K562 (cell line): ENCODE measurements at regions not wholly inside any gene's neighbourhood (a gene's known extent, or its start where the extent isn't known, plus 50 kb on each side); places are given as distances from the start of the nearest gene placed in this dataset.

ENCODE experiments used
- ATAC-seq: fragments of 200-7000 bp; cut with Tn5 transposase; 3 replicates; pipeline ENCODE4 v1.9.1; 2020; ENCODE audit warnings: moderate library complexity
- BruUV-seq: library from RNA; stranded (reverse); fragments of 400-500 nt; replicated peaks from 2 replicates; lab custom pipeline; 2021; lab: Mats Ljungman, UMichigan
- CTCF ChIA-PET: fragments of 300-600 bp; formaldehyde crosslinking; extraction: SDS; loops from one replicate; lab custom pipeline; 2021; ENCODE audit warnings: low intra/inter-chr PET ratio; lab: Yijun Ruan, JAX
- POLR2A ChIA-PET: fragments of 300-600, 350-650 bp; sonication (Branson Sonifier 250); formaldehyde crosslinking; extraction: SDS; loops from one replicate; lab custom pipeline; 2021; ENCODE audit warnings: antibody characterized with exemption, inconsistent platforms; lab: Yijun Ruan, JAX
- DNase-seq, 4 experiments: peaks; one replicate each; pipeline versions ENCODE4 v3.0.0 to v3.0.0-alpha.2; 2011 to 2018; ENCODE audit warnings: low spot score in 3 of 4, mixed read lengths in 3 of 4; ENCODE audit errors: extremely low read depth in 1 of 4
- FAIRE-seq: peaks from 2 replicates; lab custom pipeline; 2011; peaks lifted over from hg19 to GRCh38; lab: Jason Lieb, UNC
- H2AFZ ChIP-seq: 2 replicates; pipeline ENCODE4 v1.6.0; 2011; ENCODE audit warnings: low read depth, low read length, control low read depth, inconsistent platforms
- H3K27ac ChIP-seq: fragments of 200-600 bp; 3 replicates; pipeline ENCODE4 v1.8.0; 2011; ENCODE audit warnings: low read depth, mild to moderate bottlenecking, control low read depth, inconsistent platforms, low read length, moderate library complexity, mixed read lengths; ENCODE audit errors: extremely low read depth
- H3K27me3 ChIP-seq, 2 experiments: fragments of 300-600 bp in 1 of 2; 2 replicates in 1 of 2; 3 replicates in 1 of 2; pipeline versions ENCODE4 v1.6.0 to v1.8.0; 2011; ENCODE audit warnings: inconsistent platforms in 2 of 2, low read length in 2 of 2, mild to moderate bottlenecking in 1 of 2, mixed read lengths in 1 of 2, moderate library complexity in 1 of 2; ENCODE audit not compliant: control insufficient read depth in 2 of 2, insufficient read depth in 2 of 2
- H3K36me3 ChIP-seq: fragments of 300-600 bp; 3 replicates; pipeline ENCODE4 v1.8.0; 2011; ENCODE audit warnings: mild to moderate bottlenecking, low read length, inconsistent platforms; ENCODE audit not compliant: control insufficient read depth, insufficient read depth
- H3K4me1 ChIP-seq, 2 experiments: fragments of 200-600 bp in 1 of 2; replicated peaks in 1 of 2; 2 replicates in 1 of 2; 3 replicates in 1 of 2; pipeline versions ENCODE4 v1.5.1 to v1.8.0; 2011; ENCODE audit warnings: inconsistent platforms in 2 of 2, low read length in 2 of 2, mild to moderate bottlenecking in 1 of 2, mixed read lengths in 1 of 2, moderate library complexity in 1 of 2; ENCODE audit not compliant: control insufficient read depth in 2 of 2, insufficient read depth in 2 of 2
- H3K4me2 ChIP-seq: 2 replicates; pipeline ENCODE4 v1.6.1; 2011; ENCODE audit warnings: low read length, control low read depth, inconsistent platforms, mixed read lengths; ENCODE audit not compliant: insufficient read depth
- H3K4me3 ChIP-seq: fragments of 200-600 bp; sonication (generic), shearing (Covaris generic); 2 replicates; pipeline ENCODE4 v1.5.1; 2016; ENCODE audit warnings: control low read depth, inconsistent platforms
- H3K79me2 ChIP-seq: fragments of 200-600 bp; 3 replicates; pipeline ENCODE4 v1.8.0; 2011; ENCODE audit warnings: low read length, inconsistent platforms; ENCODE audit not compliant: control insufficient read depth, insufficient read depth
- H3K9ac ChIP-seq, 2 experiments: 2 replicates each; pipeline versions ENCODE4 v1.6.0 to v1.6.1; 2011; ENCODE audit warnings: low read depth in 2 of 2, low read length in 2 of 2, control low read depth in 1 of 2, inconsistent platforms in 1 of 2, mild to moderate bottlenecking in 1 of 2, mixed read lengths in 1 of 2; ENCODE audit not compliant: insufficient read depth in 1 of 2
- H3K9me1 ChIP-seq: one replicate; pipeline ENCODE4 v1.6.0; 2011; ENCODE audit warnings: inconsistent platforms, mild to moderate bottlenecking, low read length, moderate library complexity; ENCODE audit not compliant: control insufficient read depth, insufficient read depth
- H3K9me3 ChIP-seq: replicated peaks from 2 replicates; pipeline ENCODE4 v1.5.1; 2011; ENCODE audit warnings: low read depth, low read length, inconsistent platforms; ENCODE audit not compliant: control insufficient read depth, insufficient read depth
- H4K20me1 ChIP-seq: replicated peaks from 2 replicates; pipeline ENCODE4 v1.6.1; 2011; ENCODE audit warnings: low read length, inconsistent platforms, mixed read lengths; ENCODE audit not compliant: control insufficient read depth, insufficient read depth
- BDP1 ChIP-seq: IDR thresholded peaks from 3 replicates; pipeline ENCODE4 v1.6.1; 2011; ENCODE audit not compliant: insufficient read length, insufficient read depth
- CBX8 ChIP-seq: fragments of 200-600 bp; sonication (generic); IDR thresholded peaks from 2 replicates; pipeline ENCODE4 v1.6.1; 2012; ENCODE audit warnings: borderline replicate concordance, mixed run types, low read depth, mild to moderate bottlenecking, moderate library complexity, mixed read lengths, low read length, control low read depth, inconsistent platforms; ENCODE audit not compliant: poor library complexity, severe bottlenecking; ENCODE audit errors: extremely low read depth
- CSDE1 ChIP-seq, 2 experiments: fragments of 450-650 bp; IDR thresholded peaks; 2 replicates each; pipeline ENCODE4 v1.6.1; 2016; ENCODE audit warnings: mild to moderate bottlenecking in 1 of 2
- ETV1 ChIP-seq: fragments of 450-650 bp; conservative IDR thresholded peaks from 2 replicates; pipeline ENCODE4 v1.6.1; 2016; ENCODE audit warnings: missing genetic modification characterization, control low read depth, low read depth, missing compliant biosample characterization
- GATAD2A ChIP-seq: fragments of 450-650 bp; IDR thresholded peaks from 2 replicates; pipeline ENCODE4 v1.6.1; 2017
- GTF2A2 ChIP-seq: IDR thresholded peaks from 2 replicates; pipeline ENCODE4 v1.6.1; 2016; ENCODE audit warnings: mild to moderate bottlenecking, missing genetic modification characterization, missing compliant biosample characterization
- HMBOX1 ChIP-seq: sonication (generic); IDR thresholded peaks from 2 replicates; pipeline ENCODE4 v1.6.1; 2016
- HSF4 ChIP-seq: fragments of 250-450 bp; sonication (Bioruptor Pico); IDR thresholded peaks from 2 replicates; pipeline ENCODE4 v2.1.2; 2022; ENCODE audit warnings: mild to moderate bottlenecking, moderate library complexity, borderline replicate concordance
- NCOA6 ChIP-seq: fragments of 450-650 bp; IDR thresholded peaks from 2 replicates; pipeline ENCODE4 v1.6.1; 2017; ENCODE audit warnings: mild to moderate bottlenecking
- PHF8 ChIP-seq: fragments of 200-600 bp; sonication (generic); IDR thresholded peaks from 2 replicates; pipeline ENCODE4 v1.6.1; 2012; ENCODE audit warnings: mixed run types, mild to moderate bottlenecking, inconsistent platforms, low read length, moderate library complexity, borderline replicate concordance
- RAD51 ChIP-seq: fragments of 450-650 bp; IDR thresholded peaks from 2 replicates; pipeline ENCODE4 v1.7.1; 2016; ENCODE audit warnings: low read depth, mild to moderate bottlenecking, borderline replicate concordance
- XRCC4 ChIP-seq: IDR thresholded peaks from one replicate; pipeline ENCODE4 v1.6.1; 2011; ENCODE audit not compliant: insufficient read depth, insufficient read length; ENCODE audit errors: extremely low read depth
- ZNF212 ChIP-seq: fragments of 450-650 bp; formaldehyde crosslinking; IDR thresholded peaks from 2 replicates; pipeline ENCODE4 v1.4.0; 2020; ENCODE audit warnings: mild to moderate bottlenecking
- ZNF431 ChIP-seq: sonication (generic); formaldehyde crosslinking; IDR thresholded peaks from 2 replicates; pipeline ENCODE4 v1.8.0; 2022; ENCODE audit warnings: mild to moderate bottlenecking, missing genetic modification reagents
- WGBS: fragments of 100-300 bp; shearing (Covaris generic); methylation state at CpG from one replicate; pipeline ENCODE4 v1.1.6; 2016; ENCODE audit warnings: low coverage, mixed read lengths; ENCODE audit not compliant: insufficient coverage; ENCODE audit errors: missing lambda C conversion rate; 5-methylcytosine and 5-hydroxymethylcytosine counted together
- in situ Hi-C: fragments of 300-500 bp; cut with MboI; formaldehyde crosslinking; loops from 4 replicates; pipeline ENCODE4 v1.15.0; 2018; ENCODE audit warnings: inconsistent platforms, mixed read lengths
- intact Hi-C: fragments of 100-400 bp; cut with micrococcal nuclease; formaldehyde crosslinking; loops from 2 replicates; pipeline ENCODE4 v1.14.2; 2022
- TF ChIP-seq, protein P1 (sequence below), 2 experiments: IDR thresholded peaks; 2 replicates each; pipeline ENCODE4 v1.6.1; 2011; ENCODE audit warnings: borderline replicate concordance in 1 of 2, control low read depth in 1 of 2, low read depth in 1 of 2, low read length in 1 of 2, mild to moderate bottlenecking in 1 of 2, mixed read lengths in 1 of 2, moderate library complexity in 1 of 2; ENCODE audit not compliant: insufficient read depth in 1 of 2, insufficient read length in 1 of 2, poor library complexity in 1 of 2, severe bottlenecking in 1 of 2; ENCODE audit errors: extremely low read depth in 1 of 2

- H2AFZ ChIP-seq, result no peak overlapping the region
- FAIRE-seq, result no peak
- no peaks in the 10 kb centered on the region for H3K36me3 ChIP-seq
- no peak overlapping the region for H3K4me2 ChIP-seq
- no peak overlapping the region for H3K4me3 ChIP-seq
- H3K9me3 ChIP-seq, result no peaks in the 10 kb centered on the region
- H4K20me1 ChIP-seq, result no peaks in the 10 kb centered on the region
- TF ChIP-seq HMBOX1 (no peak), ZNF212 (CRISPR knock-in tag) (no peak), BDP1 (no peak), GATAD2A (no peak), CSDE1 (IDR thresholded peaks at IDR 0.05) (no peak), GTF2A2 (tag) (no peak), ZNF431 (CRISPR knock-in tag) (no peak), XRCC4 (no peak), NCOA6 (no peak), ETV1 (tag) (no peak), RAD51 (no peak), PHF8 (no peak), CBX8 (no peak), HSF4 (CRISPR knock-in tag) (no peak)
- TF ChIP-seq, protein P1, sequence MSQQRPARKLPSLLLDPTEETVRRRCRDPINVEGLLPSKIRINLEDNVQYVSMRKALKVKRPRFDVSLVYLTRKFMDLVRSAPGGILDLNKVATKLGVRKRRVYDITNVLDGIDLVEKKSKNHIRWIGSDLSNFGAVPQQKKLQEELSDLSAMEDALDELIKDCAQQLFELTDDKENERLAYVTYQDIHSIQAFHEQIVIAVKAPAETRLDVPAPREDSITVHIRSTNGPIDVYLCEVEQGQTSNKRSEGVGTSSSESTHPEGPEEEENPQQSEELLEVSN (IDR thresholded peaks at IDR 0.05; ENCODE audit: borderline replicate concordance in 1 of 2, extremely low read depth in 1 of 2, insufficient read depth in 1 of 2, insufficient read length in 1 of 2, low read depth in 1 of 2, low read length in 1 of 2, poor library complexity in 1 of 2, severe bottlenecking in 1 of 2), result no peak
- CTCF ChIA-PET, result no interaction called here
- no peak for ATAC-seq
- in situ Hi-C loops (no loop called here), intact Hi-C loops (no loop called here)
- no peaks in the 10 kb centered on the region for H3K4me1 ChIP-seq
- H3K9ac ChIP-seq, result no peak overlapping the region
- POLR2A ChIA-PET, result no interaction called here
- no TSS peak for BruUV-seq
- H3K79me2 ChIP-seq, result no peaks in the 10 kb centered on the region
- no peak for DNase-seq
- 0% methylated on average over 2 of the region's 2 CpGs for WGBS
- no peaks in the 10 kb centered on the region for H3K9me1 ChIP-seq
- H3K27ac ChIP-seq, result no peak overlapping the region
- no peaks in the 10 kb centered on the region for H3K27me3 ChIP-seq
Observed at GRCh38 chr14:56044196-56044595, 74.0 kb upstream of the PELI2 start.
